SK-N-SH treated with all-trans-retinoic acid at 6 μM for 48 hours (cell line): ENCODE measurements at regions not wholly inside any gene's neighbourhood (a gene's known extent, or its start where the extent isn't known, plus 50 kb on each side); places are given as distances from the start of the nearest gene placed in this dataset.

Experiments
- ATAC-seq: fragments of 200-7000 bp; cut with Tn5 transposase; 3 replicates; pipeline ENCODE4 v1.9.1; 2020; ENCODE audit warnings: mild to moderate bottlenecking, moderate library complexity
- ARNTL ChIP-seq: fragments of 450-650 bp; formaldehyde crosslinking; IDR thresholded peaks from 2 replicates; pipeline ENCODE4 v1.5.0; 2020; ENCODE audit warnings: low read depth, mild to moderate bottlenecking, moderate library complexity, borderline replicate concordance
- BACH2 ChIP-seq: fragments of 250-450 bp; sonication (Bioruptor Pico); IDR thresholded peaks from 2 replicates; pipeline ENCODE4 v1.9.0; 2021; ENCODE audit warnings: mild to moderate bottlenecking, borderline replicate concordance
- CREB5 ChIP-seq: fragments of 250-450 bp; sonication (Bioruptor Pico); IDR thresholded peaks from 2 replicates; pipeline ENCODE4 v1.5.1; 2020; ENCODE audit warnings: low read depth, mild to moderate bottlenecking, moderate library complexity
- CSDC2 ChIP-seq: fragments of 250-450 bp; sonication (Bioruptor Pico); IDR thresholded peaks from 2 replicates; pipeline ENCODE4 v1.5.0; 2020; ENCODE audit warnings: mild to moderate bottlenecking, moderate library complexity
- CSRNP3 ChIP-seq: fragments of 250-450 bp; sonication (Bioruptor Pico); IDR thresholded peaks from 2 replicates; pipeline ENCODE4 v1.5.1; 2021; ENCODE audit warnings: mild to moderate bottlenecking, moderate library complexity
- ESRRG ChIP-seq: fragments of 250-450 bp; sonication (Bioruptor Pico); IDR thresholded peaks from 2 replicates; pipeline ENCODE4 v1.6.1; 2021; ENCODE audit warnings: mild to moderate bottlenecking
- GLIS3 ChIP-seq: fragments of 250-450 bp; sonication (Bioruptor Pico); IDR thresholded peaks from 2 replicates; pipeline ENCODE4 v1.5.0; 2020; ENCODE audit warnings: mild to moderate bottlenecking, moderate library complexity
- ISL1 ChIP-seq: fragments of 250-450 bp; sonication (Bioruptor Pico); IDR thresholded peaks from 2 replicates; pipeline ENCODE4 v2.1.2; 2022; ENCODE audit warnings: mild to moderate bottlenecking, moderate library complexity
- OSR1 ChIP-seq: fragments of 250-450 bp; sonication (Bioruptor Pico); IDR thresholded peaks from 2 replicates; pipeline ENCODE4 v1.8.0; 2022; ENCODE audit warnings: moderate library complexity, mild to moderate bottlenecking, inconsistent platforms
- PATZ1 ChIP-seq: fragments of 250-450 bp; sonication (Bioruptor Pico); IDR thresholded peaks from 2 replicates; pipeline ENCODE4 v1.8.0; 2020; ENCODE audit warnings: mild to moderate bottlenecking, moderate library complexity, borderline replicate concordance
- PPARA ChIP-seq: fragments of 250-450 bp; sonication (Bioruptor Pico); IDR thresholded peaks from 2 replicates; pipeline ENCODE4 v1.5.0; 2020; ENCODE audit warnings: mild to moderate bottlenecking, borderline replicate concordance
- RARB ChIP-seq: fragments of 250-450 bp; sonication (Bioruptor Pico); IDR thresholded peaks from 2 replicates; pipeline ENCODE4 v1.8.0; 2021; ENCODE audit warnings: mild to moderate bottlenecking, moderate library complexity
- SNAI2 ChIP-seq: fragments of 250-450 bp; sonication (Bioruptor Pico); IDR thresholded peaks from 2 replicates; pipeline ENCODE4 v1.5.0; 2020; ENCODE audit warnings: mild to moderate bottlenecking, moderate library complexity
- TOX ChIP-seq: fragments of 250-450 bp; sonication (Bioruptor Pico); IDR thresholded peaks from 2 replicates; pipeline ENCODE4 v1.8.0; 2021; ENCODE audit warnings: mild to moderate bottlenecking, moderate library complexity, borderline replicate concordance
- TSHZ2 ChIP-seq: fragments of 250-450 bp; sonication (Bioruptor Pico); IDR thresholded peaks from 2 replicates; pipeline ENCODE4 v1.5.0; 2020; ENCODE audit warnings: mild to moderate bottlenecking, moderate library complexity
- ZC3H10 ChIP-seq: fragments of 250-450 bp; sonication (Bioruptor Pico); IDR thresholded peaks from 2 replicates; pipeline ENCODE4 v1.5.1; 2021; ENCODE audit warnings: mild to moderate bottlenecking, moderate library complexity
- ZFP3 ChIP-seq: fragments of 250-450 bp; sonication (Bioruptor Pico); IDR thresholded peaks from 2 replicates; pipeline ENCODE4 v1.5.0; 2020; ENCODE audit warnings: mild to moderate bottlenecking, moderate library complexity
- ZFP30 ChIP-seq: fragments of 450-650 bp; formaldehyde crosslinking; IDR thresholded peaks from 2 replicates; pipeline ENCODE4 v1.5.0; 2022; ENCODE audit warnings: mild to moderate bottlenecking, moderate library complexity
- ZNF565 ChIP-seq: fragments of 450-650 bp; formaldehyde crosslinking; conservative IDR thresholded peaks from 2 replicates; pipeline ENCODE4 v1.5.0; 2020; ENCODE audit warnings: low read depth, mild to moderate bottlenecking, moderate library complexity
- ZNF70 ChIP-seq: fragments of 450-650 bp; formaldehyde crosslinking; IDR thresholded peaks from 2 replicates; pipeline ENCODE4 v1.5.0; 2020; ENCODE audit warnings: mild to moderate bottlenecking, moderate library complexity
- ZNF8 ChIP-seq: fragments of 450-650 bp; formaldehyde crosslinking; IDR thresholded peaks from 2 replicates; pipeline ENCODE4 v1.5.0; 2020; ENCODE audit warnings: mild to moderate bottlenecking, moderate library complexity

GRCh38 chr12:88764781-88765480, 184.7 kb upstream of the KITLG start:
- ATAC-seq, result no peak
- TF ChIP-seq ZNF8 (CRISPR knock-in tag) (no peak), ZFP3 (CRISPR knock-in tag) (no peak), ESRRG (no peak), ARNTL (CRISPR knock-in tag) (no peak), CSDC2 (CRISPR knock-in tag) (no peak), SNAI2 (no peak), TOX (CRISPR knock-in tag) (no peak), ZNF565 (CRISPR knock-in tag) (no peak), CREB5 (no peak), OSR1 (CRISPR knock-in tag) (no peak), ZNF70 (CRISPR knock-in tag) (no peak), PPARA (CRISPR knock-in tag) (no peak)

- no peak for TF ChIP-seq CSRNP3 (CRISPR knock-in tag)
- no peak for TF ChIP-seq ZNF565 (CRISPR knock-in tag)
- no peak for TF ChIP-seq ESRRG
- TF ChIP-seq CSDC2 (CRISPR knock-in tag), result no peak
- TF ChIP-seq OSR1 (CRISPR knock-in tag), result no peak
- TF ChIP-seq CREB5, result no peak
- no peak for TF ChIP-seq ZFP30 (CRISPR knock-in tag)
- TF ChIP-seq TSHZ2, result no peak
- TF ChIP-seq PATZ1 (CRISPR knock-in tag), result no peak
- no peak for TF ChIP-seq ZFP3 (CRISPR knock-in tag)
- no peak for TF ChIP-seq RARB
- no peak for TF ChIP-seq ISL1 (CRISPR knock-in tag)
- no peak for TF ChIP-seq GLIS3
- no peak for TF ChIP-seq ZC3H10
- no peak for TF ChIP-seq BACH2
- TF ChIP-seq ARNTL (CRISPR knock-in tag), result no peak
- TF ChIP-seq ZNF8 (CRISPR knock-in tag), result no peak
- ATAC-seq, result no peak
Observed at GRCh38 chr12:88763536-88764100, 183.3 kb upstream of the KITLG start.

GRCh38 chr12:88758176-88758575, 177.9 kb upstream of the KITLG start:
- no peak for ATAC-seq
- TF ChIP-seq CSDC2 (CRISPR knock-in tag), result no peak
- TF ChIP-seq ZC3H10, result no peak
